ENCODE measurements at regions not wholly inside any gene's neighbourhood (a gene's known extent, or its start where the extent isn't known, plus 50 kb on each side); places are given as distances from the start of the nearest gene placed in this dataset.

DNA sequence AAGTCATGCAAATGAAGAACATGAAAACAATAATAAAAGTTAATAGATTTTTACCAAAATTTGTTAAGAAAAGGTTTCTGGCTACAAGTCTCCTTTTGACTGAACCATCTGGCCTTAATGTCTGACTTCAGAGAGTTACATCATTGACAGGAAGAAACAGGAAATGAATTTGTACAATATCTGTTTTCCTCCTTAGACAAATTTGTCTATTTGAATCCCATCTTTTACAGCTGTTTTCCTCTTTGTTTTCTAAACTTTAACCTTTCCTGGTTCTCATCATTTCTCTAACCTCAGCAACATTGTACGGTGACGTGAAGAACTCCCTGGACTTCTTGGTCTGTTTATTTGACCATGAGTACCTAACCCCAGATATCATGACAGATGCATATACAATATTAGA lies 567.5 kb upstream of the RIOK2 start:
- intact Hi-C loops (cut with DNase I) = no loop called here
- Histone ChIP-seq H3K4me1 (peaks cover 0 to 10% (median 0%) of the 10 kb centered on the region in 9 donors), H3K27ac (peak overlapping the region in 3 of 10 donors; percentile 12 to 57 (median 33)), H3K27me3 (no peaks in the 10 kb centered on the region), H3K4me3 (no peak overlapping the region), H3K36me3 (no peaks in the 10 kb centered on the region), H3K9me3 (peaks cover 0 to 7% (median 0%) of the 10 kb centered on the region in 11 donors)
- WGBS, 2 donors = 48 to 60% methylated on average over 2 of the region's 2 CpGs
- TF ChIP-seq, protein P1, sequence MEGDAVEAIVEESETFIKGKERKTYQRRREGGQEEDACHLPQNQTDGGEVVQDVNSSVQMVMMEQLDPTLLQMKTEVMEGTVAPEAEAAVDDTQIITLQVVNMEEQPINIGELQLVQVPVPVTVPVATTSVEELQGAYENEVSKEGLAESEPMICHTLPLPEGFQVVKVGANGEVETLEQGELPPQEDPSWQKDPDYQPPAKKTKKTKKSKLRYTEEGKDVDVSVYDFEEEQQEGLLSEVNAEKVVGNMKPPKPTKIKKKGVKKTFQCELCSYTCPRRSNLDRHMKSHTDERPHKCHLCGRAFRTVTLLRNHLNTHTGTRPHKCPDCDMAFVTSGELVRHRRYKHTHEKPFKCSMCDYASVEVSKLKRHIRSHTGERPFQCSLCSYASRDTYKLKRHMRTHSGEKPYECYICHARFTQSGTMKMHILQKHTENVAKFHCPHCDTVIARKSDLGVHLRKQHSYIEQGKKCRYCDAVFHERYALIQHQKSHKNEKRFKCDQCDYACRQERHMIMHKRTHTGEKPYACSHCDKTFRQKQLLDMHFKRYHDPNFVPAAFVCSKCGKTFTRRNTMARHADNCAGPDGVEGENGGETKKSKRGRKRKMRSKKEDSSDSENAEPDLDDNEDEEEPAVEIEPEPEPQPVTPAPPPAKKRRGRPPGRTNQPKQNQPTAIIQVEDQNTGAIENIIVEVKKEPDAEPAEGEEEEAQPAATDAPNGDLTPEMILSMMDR (IDR thresholded peaks at IDR 0.05) = no peak
- ATAC-seq (peak in 4 of 8 donors; percentile 49 to 75 (median 50)), DNase-seq (no peak)

GRCh38 chr5:97751540-97751939 lies 568.5 kb upstream of the RIOK2 start:
- TF ChIP-seq, protein P1 (IDR thresholded peaks at IDR 0.05) = no peak
- intact Hi-C loops (cut with DNase I) = no loop called here
- Histone ChIP-seq H3K4me3 (no peak overlapping the region), H3K4me1 (peaks cover 0 to 10% (median 0%) of the 10 kb centered on the region in 9 donors), H3K9me3 (peaks cover 0 to 6% (median 0%) of the 10 kb centered on the region in 11 donors), H3K27ac (peak overlapping the region in 2 of 10 donors; percentile 10 to 33), H3K36me3 (no peaks in the 10 kb centered on the region), H3K27me3 (no peaks in the 10 kb centered on the region)
- WGBS, 2 donors = 62 to 77% methylated on average over 1 of the region's 1 CpG
- DNase-seq = no peak
- ATAC-seq = peak in 2 of 8 donors; percentile 46 to 73

DNA sequence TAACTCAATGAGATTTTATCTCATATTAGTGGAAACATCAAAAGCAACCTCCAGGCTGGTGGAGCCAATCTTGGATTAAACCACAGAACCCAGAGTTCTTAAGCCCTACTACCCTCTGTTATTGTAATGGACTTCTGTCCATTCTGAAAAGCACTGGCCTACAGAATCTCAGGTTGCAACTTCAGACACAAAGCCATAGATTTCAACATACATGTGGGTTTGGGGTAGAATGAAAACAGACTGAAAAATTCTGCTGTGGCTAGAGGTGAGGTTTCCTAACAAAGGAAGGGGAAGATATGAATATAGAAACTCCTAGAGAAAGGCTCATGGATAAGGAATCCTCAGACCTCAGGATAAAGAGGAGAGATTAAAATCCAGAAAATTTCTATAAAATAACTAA lies 569.8 kb upstream of the RIOK2 start:
- TF ChIP-seq, protein P1 (IDR thresholded peaks at IDR 0.05) = no peak
- no peaks in the 10 kb centered on the region for H3K9me3 ChIP-seq
- no peak overlapping the region for H3K4me3 ChIP-seq
- intact Hi-C loops (cut with DNase I) = no loop called here
- ATAC-seq = no peak
- no peaks in the 10 kb centered on the region for H3K36me3 ChIP-seq
- no peaks in the 10 kb centered on the region for H3K27me3 ChIP-seq
- peaks cover 0 to 10% (median 0%) of the 10 kb centered on the region in 9 donors for H3K4me1 ChIP-seq
- no peak for DNase-seq
- no peak overlapping the region for H3K27ac ChIP-seq

GRCh38 chr5:97762483-97762882 lies 579.4 kb upstream of the RIOK2 start:
- TF ChIP-seq, protein P1 (IDR thresholded peaks at IDR 0.05) = no peak
- Histone ChIP-seq H3K4me1 (no peaks in the 10 kb centered on the region), H3K36me3 (no peaks in the 10 kb centered on the region), H3K27me3 (no peaks in the 10 kb centered on the region), H3K27ac (no peak overlapping the region), H3K4me3 (no peak overlapping the region), H3K9me3 (peaks cover 0 to 2% (median 0%) of the 10 kb centered on the region in 11 donors)
- ATAC-seq (no peak), DNase-seq (no peak)
- intact Hi-C loops (cut with DNase I) = no loop called here
